SK-N-MC (cell line): ENCODE measurements at regions not wholly inside any gene's neighbourhood (a gene's known extent, or its start where the extent isn't known, plus 50 kb on each side); places are given as distances from the start of the nearest gene placed in this dataset.

Experiments
- EZH2 ChIP-seq: fragments of 200-600 bp; sonication (generic); IDR thresholded peaks from one replicate; pipeline ENCODE4 v1.6.1; 2017; ENCODE audit warnings: antibody characterized with exemption
- FOXP2 ChIP-seq: optimal IDR thresholded peaks from 2 replicates; pipeline ENCODE3; 2011; ENCODE audit warnings: mild to moderate bottlenecking, moderate library complexity; ENCODE audit not compliant: insufficient read depth; ENCODE audit errors: extremely low read length, control extremely low read depth
- POLR2AphosphoS5 ChIP-seq: IDR thresholded peaks from 2 replicates; pipeline ENCODE4 v1.6.1; 2012; ENCODE audit warnings: mild to moderate bottlenecking, low read depth, low read length, borderline replicate concordance

- no peak for TF ChIP-seq POLR2AphosphoS5
- TF ChIP-seq EZH2: no peak
- TF ChIP-seq FOXP2: no peak
Observed at GRCh38 chr3:127410137-127410488, 122.3 kb upstream of the PRR20G start.
